Breast epithelium (tissue), 4 donors: ENCODE measurements at regions not wholly inside any gene's neighbourhood (a gene's known extent, or its start where the extent isn't known, plus 50 kb on each side); places are given as distances from the start of the nearest gene placed in this dataset.

Experiments
- DNase-seq, 2 donors: peaks; one replicate each; pipeline ENCODE4 v3.0.0-alpha.2; 2019; ENCODE audit warnings: low spot score in 2 of 2
- H3K27ac ChIP-seq, 2 donors: fragments of 200-600 bp; sonication (generic) in 1 of 2; one replicate each; pipeline ENCODE4 v1.5.1; 2016 to 2019; ENCODE audit warnings: mild to moderate bottlenecking in 1 of 2
- H3K27me3 ChIP-seq, 2 donors: fragments of 200-600 bp; sonication (generic) in 1 of 2; one replicate each; pipeline versions ENCODE4 v1.5.1 to v1.6.0; 2017 to 2019; ENCODE audit warnings: control low read depth in 1 of 2, mild to moderate bottlenecking in 1 of 2
- H3K36me3 ChIP-seq: fragments of 200-600 bp; one replicate; pipeline ENCODE4 v1.5.1; 2019
- H3K4me1 ChIP-seq, 2 donors: fragments of 200-600 bp; sonication (generic); one replicate each; pipeline ENCODE4 v1.5.1; 2016 to 2019; ENCODE audit warnings: control low read depth in 1 of 2
- H3K4me3 ChIP-seq, 3 donors: fragments of 200-600 bp; sonication (generic); 1 replicate in 2 of 3; 2 replicates in 1 of 3; pipeline ENCODE4 v1.5.1; 2016 to 2019; ENCODE audit warnings: mild to moderate bottlenecking in 3 of 3, moderate library complexity in 2 of 3
- H3K9me3 ChIP-seq, 2 donors: fragments of 200-600 bp; sonication (generic) in 1 of 2; one replicate each; pipeline ENCODE4 v1.5.1; 2016 to 2019; ENCODE audit warnings: control low read depth in 1 of 2
- CTCF ChIP-seq, 3 donors: fragments of 450-650 bp; IDR thresholded peaks; one replicate each; pipeline ENCODE4 v1.5.1; 2016 to 2017; ENCODE audit warnings: antibody characterized with exemption in 3 of 3, mild to moderate bottlenecking in 3 of 3, moderate library complexity in 3 of 3
- POLR2A ChIP-seq: fragments of 450-650 bp; IDR thresholded peaks from one replicate; pipeline ENCODE4 v1.6.1; 2016; ENCODE audit warnings: antibody characterized with exemption, mild to moderate bottlenecking, moderate library complexity
- POLR2AphosphoS5 ChIP-seq, 3 donors: sonication (generic); formaldehyde crosslinking; IDR thresholded peaks; one replicate each; pipeline ENCODE4 v1.6.1; 2017; ENCODE audit warnings: antibody characterized with exemption in 3 of 3
- intact Hi-C: fragments of 100-400 bp; cut with DNase I; formaldehyde crosslinking; loops from one replicate; pipeline ENCODE4 v1.15.1; 2023; ENCODE audit warnings: low total_unique reads

GRCh38 chr4:151858356-151858755 is 97.5 kb upstream of the GATB start:
- Histone ChIP-seq H3K4me1 (no peaks in the 10 kb centered on the region), H3K27ac (no peak overlapping the region), H3K4me3 (no peak overlapping the region), H3K36me3 (no peaks in the 10 kb centered on the region), H3K9me3 (no peaks in the 10 kb centered on the region), H3K27me3 (no peaks in the 10 kb centered on the region)
- intact Hi-C loops, result no loop called here
- TF ChIP-seq CTCF (IDR thresholded peaks at IDR 0.05), result no peak
- no peak for DNase-seq

- H3K36me3 ChIP-seq, result no peaks in the 10 kb centered on the region
- no peak for DNase-seq
- H3K27me3 ChIP-seq, result no peaks in the 10 kb centered on the region
- no peaks in the 10 kb centered on the region for H3K4me1 ChIP-seq
- TF ChIP-seq POLR2A, result no peak
- no peak for TF ChIP-seq POLR2AphosphoS5 (IDR thresholded peaks at IDR 0.05)
- TF ChIP-seq CTCF (IDR thresholded peaks at IDR 0.05), result no peak
- H3K4me3 ChIP-seq, result peak overlapping the region in 1 of 3 donors; percentile 17
- intact Hi-C loops, result no loop called here
- H3K9me3 ChIP-seq, result no peaks in the 10 kb centered on the region
- no peak overlapping the region for H3K27ac ChIP-seq
These were observed 96.6 kb upstream of the GATB start for GRCh38 chr4:151857368-151857767.

GRCh38 chr4:151855747-151856146 is 94.9 kb upstream of the GATB start:
- no peaks in the 10 kb centered on the region for H3K27me3 ChIP-seq
- no peaks in the 10 kb centered on the region for H3K4me1 ChIP-seq
- no peaks in the 10 kb centered on the region for H3K9me3 ChIP-seq
- no peak overlapping the region for H3K27ac ChIP-seq
- TF ChIP-seq POLR2A (no peak), POLR2AphosphoS5 (IDR thresholded peaks at IDR 0.05) (no peak), CTCF (IDR thresholded peaks at IDR 0.05) (no peak)
- H3K36me3 ChIP-seq, result no peaks in the 10 kb centered on the region
- DNase-seq, result no peak
- no peak overlapping the region for H3K4me3 ChIP-seq
- intact Hi-C loops, result no loop called here

GRCh38 chr4:151854731-151855130 is 93.9 kb upstream of the GATB start:
- TF ChIP-seq CTCF (IDR thresholded peaks at IDR 0.05) (no peak), POLR2AphosphoS5 (IDR thresholded peaks at IDR 0.05) (no peak), POLR2A (no peak)
- intact Hi-C loops, result no loop called here
- no peak for DNase-seq
- Histone ChIP-seq H3K9me3 (no peaks in the 10 kb centered on the region), H3K36me3 (no peaks in the 10 kb centered on the region), H3K4me3 (no peak overlapping the region), H3K27me3 (no peaks in the 10 kb centered on the region), H3K27ac (no peak overlapping the region), H3K4me1 (no peaks in the 10 kb centered on the region)

- H3K27me3 ChIP-seq, result no peaks in the 10 kb centered on the region
- intact Hi-C loops, result no loop called here
- no peak overlapping the region for H3K4me3 ChIP-seq
- no peaks in the 10 kb centered on the region for H3K9me3 ChIP-seq
- H3K36me3 ChIP-seq, result no peaks in the 10 kb centered on the region
- H3K4me1 ChIP-seq, result no peaks in the 10 kb centered on the region
- TF ChIP-seq POLR2AphosphoS5 (IDR thresholded peaks at IDR 0.05) (no peak), CTCF (IDR thresholded peaks at IDR 0.05) (no peak), POLR2A (no peak)
- no peak for DNase-seq
- no peak overlapping the region for H3K27ac ChIP-seq
These were observed 92.2 kb upstream of the GATB start for GRCh38 chr4:151853034-151853433.
